HEK293 (cell line): ENCODE measurements at regions not wholly inside any gene's neighbourhood (a gene's known extent, or its start where the extent isn't known, plus 50 kb on each side); places are given as distances from the start of the nearest gene placed in this dataset.

Source experiments
- CTCF ChIA-PET: fragments of 350-600 bp; formaldehyde crosslinking; extraction: SDS; loops from one replicate; lab custom pipeline; 2021; ENCODE audit warnings: antibody characterized with exemption; lab: Yijun Ruan, JAX
- POLR2A ChIA-PET: fragments of 300-600 bp; formaldehyde crosslinking; extraction: SDS; loops from one replicate; lab custom pipeline; 2020; ENCODE audit warnings: antibody characterized with exemption, inconsistent platforms; lab: Yijun Ruan, JAX
- H3K27ac ChIP-seq: fragments of 200-500 bp; sonication (Bioruptor generic); 2 replicates; pipeline ENCODE4 v1.5.1; 2014; ENCODE audit warnings: low read depth, low read length, control low read depth, inconsistent platforms; ENCODE audit errors: extremely low read depth
- H3K36me3 ChIP-seq, 2 experiments: fragments of 200-500 bp in 1 of 2; sonication (Bioruptor generic) in 1 of 2; 1 replicate in 1 of 2; 2 replicates in 1 of 2; pipeline ENCODE4 v1.5.1; 2014 to 2017; ENCODE audit warnings: inconsistent platforms in 2 of 2, low read length in 2 of 2; ENCODE audit not compliant: control insufficient read depth in 2 of 2, insufficient read depth in 1 of 2
- H3K4me1 ChIP-seq: fragments of 200-500 bp; sonication (Bioruptor generic); 2 replicates; pipeline ENCODE4 v1.5.1; 2014; ENCODE audit warnings: mild to moderate bottlenecking, low read length, inconsistent platforms; ENCODE audit not compliant: control insufficient read depth, insufficient read depth
- H3K4me3 ChIP-seq: 2 replicates; pipeline ENCODE4 v1.5.1; 2011; ENCODE audit warnings: low read depth, mild to moderate bottlenecking, control low read depth, low read length, moderate library complexity
- H3K9me3 ChIP-seq: fragments of 200-500 bp; sonication (Bioruptor generic); 2 replicates; pipeline ENCODE4 v1.5.1; 2014; ENCODE audit warnings: low read depth, low read length, inconsistent platforms; ENCODE audit not compliant: control insufficient read depth, insufficient read depth
- BCL11A ChIP-seq: fragments of 450-650 bp; formaldehyde crosslinking; IDR thresholded peaks from 2 replicates; pipeline ENCODE4 v1.5.1; 2016; ENCODE audit warnings: low read depth, missing biosample characterization, missing genetic modification characterization
- GLI4 ChIP-seq: fragments of 450-650 bp; formaldehyde crosslinking; IDR thresholded peaks from 2 replicates; pipeline ENCODE4 v1.5.1; 2016; ENCODE audit warnings: missing biosample characterization, missing genetic modification characterization
- SP7 ChIP-seq: fragments of 450-650 bp; formaldehyde crosslinking; IDR thresholded peaks from 2 replicates; pipeline ENCODE4 v1.5.1; 2016; ENCODE audit warnings: missing biosample characterization, missing genetic modification characterization
- TRIM28 ChIP-seq: IDR thresholded peaks from 2 replicates; pipeline ENCODE4 v1.6.1; 2011; ENCODE audit warnings: low read length, control low read depth, borderline replicate concordance
- ZNF488 ChIP-seq: fragments of 450-650 bp; formaldehyde crosslinking; IDR thresholded peaks from 2 replicates; pipeline ENCODE4 v1.5.1; 2016; ENCODE audit warnings: missing biosample characterization, missing genetic modification characterization
- ZNF777 ChIP-seq: fragments of 450-650 bp; formaldehyde crosslinking; IDR thresholded peaks from 2 replicates; pipeline ENCODE4 v1.5.1; 2017; ENCODE audit warnings: missing biosample characterization, missing genetic modification characterization, borderline replicate concordance
- ZNF830 ChIP-seq: fragments of 450-650 bp; IDR thresholded peaks from 2 replicates; pipeline ENCODE4 v1.5.0; 2018; ENCODE audit warnings: missing biosample characterization, missing genetic modification characterization, low read depth, mild to moderate bottlenecking, moderate library complexity
- TF ChIP-seq, protein P1 (sequence below): fragments of 450-650 bp; formaldehyde crosslinking; IDR thresholded peaks from 2 replicates; pipeline ENCODE4 v1.5.1; 2016; ENCODE audit warnings: missing biosample characterization, missing genetic modification characterization
- TF ChIP-seq, protein P2 (sequence below): fragments of 450-650 bp; formaldehyde crosslinking; IDR thresholded peaks from 2 replicates; pipeline ENCODE4 v1.5.1; 2016; ENCODE audit warnings: missing biosample characterization, missing genetic modification characterization
- TF ChIP-seq, protein P3 (sequence below): fragments of 450-650 bp; IDR thresholded peaks from 2 replicates; pipeline ENCODE4 v1.5.1; 2018; ENCODE audit warnings: missing biosample characterization, missing genetic modification characterization
- TF ChIP-seq, protein P4 (sequence below): fragments of 450-650 bp; formaldehyde crosslinking; conservative IDR thresholded peaks from 2 replicates; pipeline ENCODE4 v1.5.1; 2016; ENCODE audit warnings: low read depth, missing biosample characterization, missing genetic modification characterization

DNA sequence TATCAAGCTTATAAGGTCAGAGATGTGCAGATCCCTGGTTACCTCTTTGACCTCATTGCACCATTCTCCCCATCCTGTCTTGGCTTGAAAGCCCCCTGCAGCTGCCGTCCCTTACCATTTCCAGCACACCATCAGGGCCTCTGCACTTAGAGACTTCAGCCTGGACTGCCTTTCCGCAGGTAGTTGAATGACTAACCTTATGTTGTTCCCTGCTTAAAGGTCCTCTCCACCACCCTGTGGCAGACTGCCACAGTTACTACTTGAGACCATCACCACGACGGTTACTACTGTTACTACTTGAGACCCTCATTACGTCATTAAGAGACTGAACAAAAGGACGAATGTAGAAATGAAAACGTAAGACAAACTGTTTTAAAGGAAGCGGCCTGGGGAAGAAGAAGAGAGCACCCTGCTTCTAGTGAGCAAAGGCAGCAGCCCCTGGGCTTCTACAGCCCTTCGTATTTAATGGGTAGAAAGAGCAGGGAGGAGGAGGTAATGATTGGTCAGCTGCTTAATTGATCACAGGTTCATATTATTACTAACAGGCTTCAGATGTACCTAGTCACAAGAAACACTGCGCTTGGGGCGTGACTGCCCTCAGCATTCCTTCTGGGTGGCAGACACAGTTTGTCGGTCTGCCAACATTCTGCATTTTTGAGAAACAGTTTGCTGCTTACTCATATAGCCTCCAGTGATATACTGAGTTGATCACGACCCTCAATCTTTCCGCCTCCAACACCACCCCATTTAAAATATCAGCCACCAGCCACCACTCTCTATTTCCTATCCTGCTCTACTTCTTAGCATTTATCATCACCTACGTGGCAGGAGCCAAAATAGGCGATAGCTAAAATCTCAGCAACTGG, 74.1 kb upstream of the PARD3 start:
- CTCF ChIA-PET: interaction anchor here (0.6 kb wide), 1 partner anchor 138 kb away, joined by 3 read pairs; no protein-coding TSS in a partner anchor

More for the DNA sequence above, 74.1 kb upstream of the PARD3 start:
- Histone ChIP-seq H3K4me3 (no peak overlapping the region), H3K4me1 (peaks cover 5% of the 10 kb centered on the region; the same call in 1 of the 2 replicates), H3K36me3 (no peaks in the 10 kb centered on the region), H3K27ac (no peak overlapping the region), H3K9me3 (no peaks in the 10 kb centered on the region)
- TF ChIP-seq, protein P1, sequence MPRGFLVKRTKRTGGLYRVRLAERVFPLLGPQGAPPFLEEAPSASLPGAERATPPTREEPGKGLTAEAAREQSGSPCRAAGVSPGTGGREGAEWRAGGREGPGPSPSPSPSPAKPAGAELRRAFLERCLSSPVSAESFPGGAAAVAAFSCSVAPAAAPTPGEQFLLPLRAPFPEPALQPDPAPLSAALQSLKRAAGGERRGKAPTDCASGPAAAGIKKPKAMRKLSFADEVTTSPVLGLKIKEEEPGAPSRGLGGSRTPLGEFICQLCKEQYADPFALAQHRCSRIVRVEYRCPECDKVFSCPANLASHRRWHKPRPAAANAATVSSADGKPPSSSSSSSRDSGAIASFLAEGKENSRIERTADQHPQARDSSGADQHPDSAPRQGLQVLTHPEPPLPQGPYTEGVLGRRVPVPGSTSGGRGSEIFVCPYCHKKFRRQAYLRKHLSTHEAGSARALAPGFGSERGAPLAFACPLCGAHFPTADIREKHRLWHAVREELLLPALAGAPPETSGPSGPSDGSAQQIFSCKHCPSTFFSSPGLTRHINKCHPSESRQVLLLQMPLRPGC (tag by site-specific recombination): no peak
- TF ChIP-seq SP7 (tag by site-specific recombination) (no peak), GLI4 (tag by site-specific recombination) (no peak), ZNF777 (no peak), TRIM28 (no peak), BCL11A (tag by site-specific recombination) (no peak), ZNF830 (tag by site-specific recombination) (no peak), ZNF488 (tag by site-specific recombination) (no peak)
- TF ChIP-seq, protein P2, sequence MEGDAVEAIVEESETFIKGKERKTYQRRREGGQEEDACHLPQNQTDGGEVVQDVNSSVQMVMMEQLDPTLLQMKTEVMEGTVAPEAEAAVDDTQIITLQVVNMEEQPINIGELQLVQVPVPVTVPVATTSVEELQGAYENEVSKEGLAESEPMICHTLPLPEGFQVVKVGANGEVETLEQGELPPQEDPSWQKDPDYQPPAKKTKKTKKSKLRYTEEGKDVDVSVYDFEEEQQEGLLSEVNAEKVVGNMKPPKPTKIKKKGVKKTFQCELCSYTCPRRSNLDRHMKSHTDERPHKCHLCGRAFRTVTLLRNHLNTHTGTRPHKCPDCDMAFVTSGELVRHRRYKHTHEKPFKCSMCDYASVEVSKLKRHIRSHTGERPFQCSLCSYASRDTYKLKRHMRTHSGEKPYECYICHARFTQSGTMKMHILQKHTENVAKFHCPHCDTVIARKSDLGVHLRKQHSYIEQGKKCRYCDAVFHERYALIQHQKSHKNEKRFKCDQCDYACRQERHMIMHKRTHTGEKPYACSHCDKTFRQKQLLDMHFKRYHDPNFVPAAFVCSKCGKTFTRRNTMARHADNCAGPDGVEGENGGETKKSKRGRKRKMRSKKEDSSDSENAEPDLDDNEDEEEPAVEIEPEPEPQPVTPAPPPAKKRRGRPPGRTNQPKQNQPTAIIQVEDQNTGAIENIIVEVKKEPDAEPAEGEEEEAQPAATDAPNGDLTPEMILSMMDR (tag by site-specific recombination): no peak
- TF ChIP-seq, protein P3, sequence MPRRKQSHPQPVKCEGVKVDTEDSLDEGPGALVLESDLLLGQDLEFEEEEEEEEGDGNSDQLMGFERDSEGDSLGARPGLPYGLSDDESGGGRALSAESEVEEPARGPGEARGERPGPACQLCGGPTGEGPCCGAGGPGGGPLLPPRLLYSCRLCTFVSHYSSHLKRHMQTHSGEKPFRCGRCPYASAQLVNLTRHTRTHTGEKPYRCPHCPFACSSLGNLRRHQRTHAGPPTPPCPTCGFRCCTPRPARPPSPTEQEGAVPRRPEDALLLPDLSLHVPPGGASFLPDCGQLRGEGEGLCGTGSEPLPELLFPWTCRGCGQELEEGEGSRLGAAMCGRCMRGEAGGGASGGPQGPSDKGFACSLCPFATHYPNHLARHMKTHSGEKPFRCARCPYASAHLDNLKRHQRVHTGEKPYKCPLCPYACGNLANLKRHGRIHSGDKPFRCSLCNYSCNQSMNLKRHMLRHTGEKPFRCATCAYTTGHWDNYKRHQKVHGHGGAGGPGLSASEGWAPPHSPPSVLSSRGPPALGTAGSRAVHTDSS (tag by site-specific recombination): no peak
- TF ChIP-seq, protein P4, sequence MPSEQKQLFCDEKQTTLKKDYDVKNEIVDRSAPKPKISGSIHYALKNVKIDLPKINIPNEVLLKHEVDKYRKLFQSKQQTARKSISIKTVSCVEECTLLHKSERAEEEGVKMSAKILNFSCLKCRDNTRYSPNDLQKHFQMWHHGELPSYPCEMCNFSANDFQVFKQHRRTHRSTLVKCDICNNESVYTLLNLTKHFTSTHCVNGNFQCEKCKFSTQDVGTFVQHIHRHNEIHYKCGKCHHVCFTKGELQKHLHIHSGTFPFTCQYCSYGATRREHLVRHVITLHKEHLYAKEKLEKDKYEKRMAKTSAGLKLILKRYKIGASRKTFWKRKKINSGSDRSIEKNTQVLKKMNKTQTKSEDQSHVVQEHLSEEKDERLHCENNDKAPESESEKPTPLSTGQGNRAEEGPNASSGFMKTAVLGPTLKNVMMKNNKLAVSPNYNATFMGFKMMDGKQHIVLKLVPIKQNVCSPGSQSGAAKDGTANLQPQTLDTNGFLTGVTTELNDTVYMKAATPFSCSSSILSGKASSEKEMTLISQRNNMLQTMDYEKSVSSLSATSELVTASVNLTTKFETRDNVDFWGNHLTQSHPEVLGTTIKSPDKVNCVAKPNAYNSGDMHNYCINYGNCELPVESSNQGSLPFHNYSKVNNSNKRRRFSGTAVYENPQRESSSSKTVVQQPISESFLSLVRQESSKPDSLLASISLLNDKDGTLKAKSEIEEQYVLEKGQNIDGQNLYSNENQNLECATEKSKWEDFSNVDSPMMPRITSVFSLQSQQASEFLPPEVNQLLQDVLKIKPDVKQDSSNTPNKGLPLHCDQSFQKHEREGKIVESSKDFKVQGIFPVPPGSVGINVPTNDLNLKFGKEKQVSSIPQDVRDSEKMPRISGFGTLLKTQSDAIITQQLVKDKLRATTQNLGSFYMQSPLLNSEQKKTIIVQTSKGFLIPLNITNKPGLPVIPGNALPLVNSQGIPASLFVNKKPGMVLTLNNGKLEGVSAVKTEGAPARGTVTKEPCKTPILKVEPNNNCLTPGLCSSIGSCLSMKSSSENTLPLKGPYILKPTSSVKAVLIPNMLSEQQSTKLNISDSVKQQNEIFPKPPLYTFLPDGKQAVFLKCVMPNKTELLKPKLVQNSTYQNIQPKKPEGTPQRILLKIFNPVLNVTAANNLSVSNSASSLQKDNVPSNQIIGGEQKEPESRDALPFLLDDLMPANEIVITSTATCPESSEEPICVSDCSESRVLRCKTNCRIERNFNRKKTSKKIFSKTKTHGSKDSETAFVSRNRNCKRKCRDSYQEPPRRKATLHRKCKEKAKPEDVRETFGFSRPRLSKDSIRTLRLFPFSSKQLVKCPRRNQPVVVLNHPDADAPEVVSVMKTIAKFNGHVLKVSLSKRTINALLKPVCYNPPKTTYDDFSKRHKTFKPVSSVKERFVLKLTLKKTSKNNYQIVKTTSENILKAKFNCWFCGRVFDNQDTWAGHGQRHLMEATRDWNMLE (tag by site-specific recombination): no peak
- POLR2A ChIA-PET: no interaction called here
